Astrocyte (in vitro differentiated cells and primary cell): ENCODE measurements at regions not wholly inside any gene's neighbourhood (a gene's known extent, or its start where the extent isn't known, plus 50 kb on each side); places are given as distances from the start of the nearest gene placed in this dataset.

ENCODE experiments used
- DNase-seq: peaks from one replicate; pipeline ENCODE4 v3.0.0-alpha.2; 2010; ENCODE audit warnings: low read depth
- FAIRE-seq: peaks from 2 replicates; lab custom pipeline; 2011; peaks lifted over from hg19 to GRCh38; lab: Jason Lieb, UNC
- H2AFZ ChIP-seq: 2 replicates; pipeline ENCODE4 v1.6.0; 2012; ENCODE audit warnings: low read depth, low read length, inconsistent platforms
- H3K27ac ChIP-seq: 2 replicates; pipeline ENCODE4 v1.5.1; 2011; ENCODE audit warnings: low read depth, low read length, inconsistent platforms
- H3K27me3 ChIP-seq: 2 replicates; pipeline ENCODE4 v1.6.0; 2011; ENCODE audit warnings: low read length, inconsistent platforms; ENCODE audit not compliant: insufficient read depth
- H3K36me3 ChIP-seq: 2 replicates; pipeline ENCODE4 v1.5.1; 2011; ENCODE audit warnings: low read length, inconsistent platforms; ENCODE audit not compliant: insufficient read depth
- H3K4me1 ChIP-seq: 2 replicates; pipeline ENCODE4 v1.5.1; 2011; ENCODE audit warnings: low read length, inconsistent platforms; ENCODE audit not compliant: insufficient read depth
- H3K4me2 ChIP-seq: 2 replicates; pipeline ENCODE4 v1.6.0; 2012; ENCODE audit warnings: low read length, inconsistent platforms
- H3K4me3 ChIP-seq: 2 replicates; pipeline ENCODE4 v1.5.1; 2011; ENCODE audit warnings: low read depth, mild to moderate bottlenecking, low read length, inconsistent platforms; ENCODE audit not compliant: insufficient read depth
- H3K79me2 ChIP-seq: 2 replicates; pipeline ENCODE4 v1.6.0; 2012; ENCODE audit warnings: mild to moderate bottlenecking, low read length, inconsistent platforms; ENCODE audit not compliant: insufficient read depth
- H3K9ac ChIP-seq: 2 replicates; pipeline ENCODE4 v1.6.0; 2012; ENCODE audit warnings: mild to moderate bottlenecking, low read length, inconsistent platforms
- H3K9me3 ChIP-seq: 2 replicates; pipeline ENCODE4 v1.5.1; 2012; ENCODE audit warnings: low read depth, mild to moderate bottlenecking, low read length, inconsistent platforms; ENCODE audit not compliant: insufficient read depth
- H4K20me1 ChIP-seq: 2 replicates; pipeline ENCODE4 v1.6.0; 2012; ENCODE audit warnings: low read length, inconsistent platforms; ENCODE audit not compliant: insufficient read depth
- H3K27ac Mint-ChIP-seq: one replicate; pipeline ENCODE4 v1.8.0; 2021; ENCODE audit warnings: mild to moderate bottlenecking, mixed read lengths; ENCODE audit not compliant: unreplicated experiment
- H3K27me3 Mint-ChIP-seq: one replicate; pipeline ENCODE4 v1.8.0; 2021; ENCODE audit warnings: low read depth, mixed read lengths; ENCODE audit not compliant: unreplicated experiment
- H3K36me3 Mint-ChIP-seq: one replicate; pipeline ENCODE4 v1.8.0; 2021; ENCODE audit warnings: low read depth, mixed read lengths; ENCODE audit not compliant: unreplicated experiment
- H3K4me1 Mint-ChIP-seq: one replicate; pipeline ENCODE4 v1.8.0; 2021; ENCODE audit warnings: low read depth, mixed read lengths; ENCODE audit not compliant: unreplicated experiment
- H3K4me3 Mint-ChIP-seq: one replicate; pipeline ENCODE4 v1.8.0; 2021; ENCODE audit warnings: mild to moderate bottlenecking, moderate library complexity, mixed read lengths; ENCODE audit not compliant: unreplicated experiment
- H3K9me3 Mint-ChIP-seq: one replicate; pipeline ENCODE4 v1.8.0; 2021; ENCODE audit warnings: mild to moderate bottlenecking, mixed read lengths; ENCODE audit not compliant: unreplicated experiment
- CTCF ChIP-seq: IDR thresholded peaks from 2 replicates; pipeline ENCODE4 v1.5.1; 2011; ENCODE audit warnings: low read depth, mild to moderate bottlenecking, inconsistent platforms, low read length, moderate library complexity; ENCODE audit not compliant: insufficient read depth
- EZH2 ChIP-seq: IDR thresholded peaks from 2 replicates; pipeline ENCODE4 v1.6.1; 2012; ENCODE audit warnings: mild to moderate bottlenecking, low read length, inconsistent platforms; ENCODE audit not compliant: insufficient read depth

- Histone ChIP-seq H3K9me3 (no peaks in the 10 kb centered on the region), H3K4me2 (no peak overlapping the region), H3K36me3 (no peaks in the 10 kb centered on the region), H3K79me2 (no peaks in the 10 kb centered on the region), H3K4me3 (no peak overlapping the region), H3K9ac (no peak overlapping the region), H3K4me1 (no peaks in the 10 kb centered on the region), H4K20me1 (no peaks in the 10 kb centered on the region), H3K27ac (no peak overlapping the region), H3K27me3 (no peaks in the 10 kb centered on the region), H2AFZ (no peak overlapping the region)
- DNase-seq = no peak
- H3K36me3 Mint-ChIP-seq = no peaks in the 10 kb centered on the region
- TF ChIP-seq CTCF = no peak
- TF ChIP-seq EZH2 = no peak
- no peaks in the 10 kb centered on the region for H3K27me3 Mint-ChIP-seq
- H3K4me3 Mint-ChIP-seq = no peak overlapping the region
- H3K9me3 Mint-ChIP-seq = peaks cover 2% of the 10 kb centered on the region
- H3K4me1 Mint-ChIP-seq = no peaks in the 10 kb centered on the region
- FAIRE-seq = no peak
- no peak overlapping the region for H3K27ac Mint-ChIP-seq
Measured at GRCh38 chr6:87975561-87975960, 72.1 kb upstream of the SPACA1 start.

GRCh38 chr6:87972279-87972678 is 75.4 kb upstream of the SPACA1 start:
- H3K79me2 ChIP-seq = no peaks in the 10 kb centered on the region
- H3K4me2 ChIP-seq = no peak overlapping the region
- H3K36me3 ChIP-seq = no peaks in the 10 kb centered on the region
- H3K27me3 ChIP-seq = peaks cover 12% of the 10 kb centered on the region
- no peak overlapping the region for H3K9ac ChIP-seq
- DNase-seq = no peak
- no peaks in the 10 kb centered on the region for H4K20me1 ChIP-seq
- no peaks in the 10 kb centered on the region for H3K4me1 ChIP-seq
- Mint-ChIP-seq H3K4me1 (no peaks in the 10 kb centered on the region), H3K9me3 (peaks cover 2% of the 10 kb centered on the region), H3K27me3 (no peaks in the 10 kb centered on the region), H3K27ac (no peak overlapping the region), H3K4me3 (no peak overlapping the region), H3K36me3 (no peaks in the 10 kb centered on the region)
- TF ChIP-seq EZH2 (no peak), CTCF (no peak)
- no peak overlapping the region for H3K27ac ChIP-seq
- H2AFZ ChIP-seq = no peak overlapping the region
- FAIRE-seq = no peak
- no peak overlapping the region for H3K4me3 ChIP-seq
- no peaks in the 10 kb centered on the region for H3K9me3 ChIP-seq

- Mint-ChIP-seq H3K27me3 (no peaks in the 10 kb centered on the region), H3K4me1 (no peaks in the 10 kb centered on the region), H3K36me3 (no peaks in the 10 kb centered on the region), H3K9me3 (peaks cover 2% of the 10 kb centered on the region), H3K4me3 (no peak overlapping the region), H3K27ac (no peak overlapping the region)
- no peaks in the 10 kb centered on the region for H3K36me3 ChIP-seq
- H3K27ac ChIP-seq = no peak overlapping the region
- no peak for FAIRE-seq
- H2AFZ ChIP-seq = no peak overlapping the region
- no peak overlapping the region for H3K4me3 ChIP-seq
- H3K79me2 ChIP-seq = no peaks in the 10 kb centered on the region
- no peak overlapping the region for H3K4me2 ChIP-seq
- H3K9me3 ChIP-seq = no peaks in the 10 kb centered on the region
- no peak overlapping the region for H3K9ac ChIP-seq
- H3K27me3 ChIP-seq = peaks cover 13% of the 10 kb centered on the region
- H3K4me1 ChIP-seq = no peaks in the 10 kb centered on the region
- DNase-seq = peak; percentile 3
- no peak for TF ChIP-seq EZH2
- TF ChIP-seq CTCF = no peak
- H4K20me1 ChIP-seq = no peaks in the 10 kb centered on the region
Measured at GRCh38 chr6:87971605-87972262, 75.9 kb upstream of the SPACA1 start.
